ENCODE measurements at regions not wholly inside any gene's neighbourhood (a gene's known extent, or its start where the extent isn't known, plus 50 kb on each side); places are given as distances from the start of the nearest gene placed in this dataset.
"Not testable (repeated sequence)": the region's sequence is repeated elsewhere in the genome, so short reads cannot be mapped to it uniquely, and the experiment has no call there.

DNA sequence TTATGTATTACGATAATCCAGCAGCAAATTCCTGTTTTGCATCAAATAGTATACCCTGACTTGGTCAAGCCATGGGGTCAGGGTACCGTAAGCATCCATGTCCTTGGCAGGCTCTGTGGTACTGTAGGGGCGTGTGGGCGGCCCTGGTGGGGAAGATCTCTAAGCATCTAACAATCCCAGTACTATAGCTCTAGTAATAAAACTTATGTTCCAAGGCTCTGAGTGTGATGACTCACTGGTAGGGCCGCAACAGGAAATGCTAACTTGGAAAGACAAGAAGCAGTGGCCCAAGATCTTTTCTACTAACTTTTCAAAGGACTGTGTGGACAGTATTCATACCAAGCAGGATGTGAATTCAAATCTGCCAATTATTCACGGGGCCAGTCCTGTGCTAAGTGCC is 63.8 kb downstream of the CLEC18A start:
- not testable (repeated sequence) for DNase-seq (ENCODE audit: extremely low read depth in 1 of 2, low read depth in 1 of 2)

DNA sequence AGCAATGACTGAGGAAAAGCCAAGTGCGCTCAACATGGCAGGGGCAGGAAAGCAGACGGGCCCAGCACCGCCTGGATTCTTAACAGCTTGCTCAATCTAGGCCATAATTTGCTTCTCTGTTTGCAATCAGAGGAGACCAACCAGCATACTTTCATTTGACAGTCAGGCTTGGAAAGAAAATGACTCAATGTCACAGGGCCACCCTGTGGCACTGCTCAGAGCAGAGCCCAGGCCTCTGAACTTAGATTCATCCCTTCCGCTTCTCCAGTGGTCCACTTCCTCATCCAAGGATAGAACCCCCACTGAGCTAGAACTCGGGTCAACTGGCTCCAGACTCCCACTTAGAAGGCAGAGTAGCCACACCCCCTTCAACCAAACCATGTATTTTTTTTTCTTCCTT is 65.6 kb downstream of the CLEC18A start:
- DNase-seq (ENCODE audit: extremely low read depth in 1 of 2, low read depth in 1 of 2): not testable (repeated sequence)

DNA sequence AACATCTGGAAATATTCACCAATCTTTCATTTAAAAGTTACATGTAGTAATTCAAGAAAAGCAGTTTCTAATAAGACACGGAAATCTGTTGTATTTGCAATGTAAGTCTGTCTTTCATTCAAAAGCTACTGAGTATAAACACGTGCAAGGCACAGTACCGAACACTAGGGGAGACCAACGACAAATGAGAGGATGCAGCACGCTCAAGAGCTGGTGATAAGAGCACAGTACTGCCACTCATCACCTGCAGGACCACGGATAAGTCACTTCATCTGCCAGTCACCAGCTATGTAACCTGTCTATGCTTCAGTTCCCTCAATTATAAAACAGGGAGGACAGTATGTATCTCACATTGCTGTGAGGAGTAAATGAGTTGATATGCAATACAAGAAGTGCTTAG is 67.1 kb downstream of the CLEC18A start:
- peak in 1 of 2 donors; percentile 13 for DNase-seq (ENCODE audit: extremely low read depth in 1 of 2, low read depth in 1 of 2)

DNA sequence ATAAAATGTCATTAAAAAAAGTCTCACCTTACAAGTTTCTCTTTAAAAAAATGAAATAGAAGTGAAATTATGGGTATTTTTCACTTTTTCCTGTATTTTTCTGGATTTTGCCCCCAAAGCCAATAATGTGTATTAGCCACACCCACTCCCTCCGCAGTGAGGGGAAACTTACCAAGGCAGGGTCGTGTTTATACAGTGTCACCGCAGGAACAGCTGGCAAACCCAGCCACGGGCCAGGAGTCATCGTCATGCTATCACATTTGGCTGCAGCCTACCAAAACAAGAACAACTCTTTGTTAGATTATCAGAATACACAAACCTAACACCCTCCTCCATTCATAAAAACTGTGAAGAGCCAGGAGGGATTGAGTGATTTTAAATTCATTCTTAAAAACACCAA is 72.1 kb downstream of the CLEC18A start:
- not testable (repeated sequence) for DNase-seq (ENCODE audit: extremely low read depth in 1 of 2, low read depth in 1 of 2)

DNA sequence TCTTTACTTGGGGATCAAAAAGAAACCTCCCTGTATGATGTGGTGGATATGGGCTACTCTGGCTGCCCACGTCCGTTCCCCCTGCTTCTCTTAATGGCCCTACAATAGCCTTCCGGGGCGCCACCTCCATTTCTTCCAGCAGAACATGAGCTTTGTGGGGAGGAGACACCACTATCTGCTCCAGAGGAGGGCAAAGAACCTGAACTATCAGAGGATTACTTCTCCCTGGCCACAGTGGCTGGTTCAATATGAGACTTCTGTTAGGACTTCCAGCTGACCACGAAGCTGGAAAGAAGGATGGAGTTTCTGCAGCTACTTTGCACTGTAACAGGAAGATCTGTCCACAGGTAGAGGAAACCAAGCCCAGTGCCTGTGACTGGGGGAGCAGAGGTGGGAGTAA is 72.8 kb downstream of the CLEC18A start:
- not testable (repeated sequence) for DNase-seq (ENCODE audit: extremely low read depth in 1 of 2, low read depth in 1 of 2)

DNA sequence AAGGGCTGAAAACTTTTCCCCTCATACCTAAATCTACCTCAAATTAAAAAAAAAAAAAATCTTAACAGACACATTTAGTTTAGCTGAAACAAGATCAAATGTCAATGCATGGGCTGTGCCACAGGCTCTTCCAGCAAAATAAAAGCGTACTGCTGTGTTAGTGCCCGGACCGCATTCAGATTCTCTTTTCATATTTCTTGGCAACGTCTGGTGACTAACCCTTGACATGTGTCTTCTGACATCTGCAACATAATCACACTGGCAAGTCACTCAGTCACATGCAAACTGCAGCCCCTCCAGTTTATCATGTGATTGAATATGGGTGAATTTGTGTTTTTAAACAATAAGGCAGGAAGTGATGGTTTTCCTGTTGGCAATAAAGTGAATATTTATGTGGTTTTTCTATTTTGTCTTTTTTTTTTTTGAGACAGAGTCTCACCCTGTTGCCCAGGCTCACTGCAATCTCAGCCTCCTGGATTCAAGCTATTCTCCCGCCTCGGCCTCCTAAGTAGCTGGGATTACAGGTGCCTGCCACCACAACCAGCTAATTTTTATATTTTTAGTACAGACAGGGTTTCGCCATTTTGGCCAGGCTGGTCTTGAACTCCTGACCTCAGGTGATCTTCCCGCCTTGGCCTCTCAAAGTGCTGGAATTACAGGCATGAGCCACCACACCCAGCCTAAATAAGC is 75.2 kb downstream of the CLEC18A start:
- DNase-seq (ENCODE audit: extremely low read depth in 1 of 2, low read depth in 1 of 2): peak in 1 of 2 donors; percentile 8

DNA sequence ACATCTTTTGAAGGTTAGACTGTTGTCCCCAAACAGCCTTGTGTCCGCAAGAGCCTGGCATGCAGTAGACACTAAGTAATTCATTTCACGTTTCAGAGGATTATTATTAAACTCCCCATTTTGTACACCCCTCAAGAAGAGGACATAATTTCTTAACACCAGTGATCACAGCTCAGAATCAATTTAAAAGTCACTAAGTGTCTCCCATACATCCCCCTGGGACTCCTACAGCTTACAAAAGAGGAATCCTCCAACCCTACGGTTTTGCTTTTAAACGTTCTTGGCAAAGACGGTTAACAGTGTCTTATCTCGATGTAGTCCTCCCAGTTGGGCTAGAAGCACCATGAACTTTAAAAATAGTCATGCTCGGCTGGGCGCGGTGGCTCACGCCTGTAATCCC is 81.2 kb upstream of the PDPR start:
- DNase-seq (ENCODE audit: extremely low read depth in 1 of 2, low read depth in 1 of 2): not testable (repeated sequence)

DNA sequence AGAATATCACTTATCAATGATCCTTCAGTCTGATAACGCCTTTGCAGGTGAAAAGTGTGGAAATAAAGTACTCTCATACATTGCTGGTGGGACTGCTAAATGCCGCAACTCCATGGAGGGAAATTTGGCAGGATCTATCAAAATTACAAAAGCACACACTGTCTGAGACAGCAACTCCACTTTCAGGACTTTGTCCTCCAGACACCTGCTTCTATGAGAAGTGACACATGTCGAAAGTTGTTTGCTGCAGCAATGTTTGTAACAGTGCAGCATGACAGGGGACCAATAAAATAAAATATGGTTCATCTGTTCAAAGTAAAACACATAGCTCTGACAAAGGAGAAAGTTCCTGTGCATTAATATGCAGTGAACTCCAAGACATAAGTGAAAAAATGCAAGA is 76.2 kb upstream of the PDPR start:
- not testable (repeated sequence) for DNase-seq (ENCODE audit: extremely low read depth in 1 of 2, low read depth in 1 of 2)

DNA sequence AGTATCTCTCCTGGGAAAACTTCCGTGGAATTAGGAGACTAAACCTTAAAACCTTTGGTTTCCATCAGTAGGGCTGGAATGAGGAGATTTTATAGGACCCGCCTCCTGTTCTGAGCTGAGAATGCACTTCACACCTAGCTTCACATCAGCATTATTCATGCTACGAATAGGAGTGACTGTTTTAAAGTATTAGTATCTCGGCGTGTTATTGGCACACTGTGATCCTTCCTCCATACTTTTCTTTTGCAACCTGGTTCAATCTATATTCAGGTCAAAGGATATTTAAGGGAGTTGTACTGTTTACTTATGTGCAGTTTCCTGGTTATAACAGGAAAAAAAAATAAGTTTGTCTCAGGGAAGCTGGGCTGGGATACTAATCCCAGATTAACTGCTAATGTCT is 73.6 kb upstream of the PDPR start:
- not testable (repeated sequence) for DNase-seq (ENCODE audit: extremely low read depth in 1 of 2, low read depth in 1 of 2)

DNA sequence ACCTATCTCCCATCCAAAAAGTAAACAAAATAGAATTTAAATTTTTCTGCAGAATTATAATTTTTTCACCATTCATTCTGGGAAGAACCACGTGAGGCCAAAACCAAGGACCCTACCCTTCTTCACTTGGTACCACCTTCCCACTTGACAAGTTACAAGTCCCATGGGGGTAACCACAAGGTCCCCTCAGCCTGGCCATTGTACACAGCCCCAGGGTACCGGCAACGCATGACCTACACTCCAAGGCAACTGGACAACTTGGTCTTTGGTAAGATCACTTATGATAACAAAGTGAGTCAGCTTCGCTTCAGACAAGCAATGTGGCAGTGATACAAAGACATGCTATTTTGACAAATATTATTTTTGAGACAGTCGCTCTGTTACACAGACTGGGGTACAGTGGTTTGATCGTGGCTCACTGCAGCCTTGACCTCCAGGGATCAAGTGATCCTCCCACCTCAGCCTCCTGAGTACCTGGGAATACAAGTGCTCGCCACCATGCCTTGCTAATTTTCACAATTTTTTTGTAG is 70.5 kb upstream of the PDPR start:
- DNase-seq (ENCODE audit: extremely low read depth in 1 of 2, low read depth in 1 of 2): not testable (repeated sequence)

DNA sequence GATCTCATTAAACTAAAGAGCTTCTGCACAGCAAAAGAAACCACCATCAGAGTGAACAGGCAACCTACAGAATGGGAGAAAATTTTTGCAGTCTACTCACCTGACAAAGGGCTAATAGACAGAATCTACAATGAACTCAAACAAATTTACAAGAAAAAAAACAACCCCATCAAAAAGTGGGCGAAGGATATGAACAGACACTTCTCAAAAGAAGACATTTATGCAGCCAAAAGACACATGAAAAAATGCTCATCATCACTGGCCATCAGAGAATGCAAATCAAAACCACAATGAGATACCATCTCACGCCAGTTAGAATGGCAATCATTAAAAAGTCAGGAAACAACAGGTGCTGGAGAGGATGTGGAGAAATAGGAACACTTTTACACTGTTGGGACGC is 67.6 kb upstream of the PDPR start:
- not testable (repeated sequence) for DNase-seq (ENCODE audit: extremely low read depth in 1 of 2, low read depth in 1 of 2)

DNA sequence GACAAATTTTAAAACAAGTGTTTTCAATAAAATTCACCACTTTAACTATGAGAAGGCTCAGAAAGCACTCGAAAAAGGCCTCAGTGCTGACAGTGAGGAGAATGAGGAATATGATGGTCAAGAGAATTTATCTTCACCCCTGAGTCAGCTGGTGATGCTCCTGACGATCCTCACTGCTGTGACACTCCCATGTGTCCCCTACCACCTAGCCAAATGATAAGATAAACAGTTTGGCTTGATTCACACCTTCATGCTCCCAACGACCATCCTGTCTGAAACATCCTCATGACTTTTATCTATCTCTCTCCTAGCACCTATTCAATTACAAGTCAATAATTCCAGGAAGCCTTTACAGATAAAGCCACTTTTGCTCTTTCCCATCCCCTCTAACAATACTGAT is 66.0 kb upstream of the PDPR start:
- not testable (repeated sequence) for DNase-seq (ENCODE audit: extremely low read depth in 1 of 2, low read depth in 1 of 2)

DNA sequence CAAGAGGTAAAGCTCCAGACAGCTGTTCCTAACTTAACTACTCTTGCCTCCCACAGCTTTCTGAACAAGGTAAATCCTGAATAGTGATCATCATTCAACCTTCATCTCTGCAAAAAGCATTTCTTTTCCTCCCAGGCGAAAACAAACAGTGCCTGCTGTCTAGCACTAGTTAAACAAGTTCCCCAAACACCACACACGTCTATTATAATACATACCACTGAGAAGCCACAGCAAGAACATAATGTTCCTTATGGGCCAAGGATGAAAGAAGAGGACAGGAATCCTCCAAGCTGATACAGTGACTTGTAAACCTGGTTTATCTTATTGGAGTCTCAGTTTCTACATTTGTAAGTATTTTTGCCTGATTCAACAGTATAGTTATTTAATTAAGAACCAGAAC is 56.1 kb upstream of the PDPR start:
- DNase-seq (ENCODE audit: extremely low read depth in 1 of 2, low read depth in 1 of 2): not testable (repeated sequence)

DNA sequence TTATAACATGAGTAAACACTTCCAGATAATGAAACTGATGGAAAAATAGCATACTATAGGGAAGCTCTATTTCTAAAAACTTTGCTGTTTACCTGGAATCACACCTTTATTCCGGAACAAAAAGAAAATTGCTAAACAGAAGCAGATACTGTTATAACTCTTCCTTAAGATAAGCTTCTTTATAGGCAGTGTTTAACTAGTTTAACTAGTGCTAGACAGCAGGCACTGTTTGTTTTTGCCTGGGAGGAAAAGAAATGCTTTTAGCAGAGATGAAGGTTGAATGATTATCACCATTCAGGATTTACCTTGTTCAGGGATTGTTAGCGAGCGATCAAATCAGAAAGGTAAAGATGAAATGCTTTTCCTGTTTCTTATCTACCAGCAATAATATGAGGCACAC is 54.7 kb upstream of the PDPR start:
- DNase-seq (ENCODE audit: extremely low read depth in 1 of 2, low read depth in 1 of 2): not testable (repeated sequence)

DNA sequence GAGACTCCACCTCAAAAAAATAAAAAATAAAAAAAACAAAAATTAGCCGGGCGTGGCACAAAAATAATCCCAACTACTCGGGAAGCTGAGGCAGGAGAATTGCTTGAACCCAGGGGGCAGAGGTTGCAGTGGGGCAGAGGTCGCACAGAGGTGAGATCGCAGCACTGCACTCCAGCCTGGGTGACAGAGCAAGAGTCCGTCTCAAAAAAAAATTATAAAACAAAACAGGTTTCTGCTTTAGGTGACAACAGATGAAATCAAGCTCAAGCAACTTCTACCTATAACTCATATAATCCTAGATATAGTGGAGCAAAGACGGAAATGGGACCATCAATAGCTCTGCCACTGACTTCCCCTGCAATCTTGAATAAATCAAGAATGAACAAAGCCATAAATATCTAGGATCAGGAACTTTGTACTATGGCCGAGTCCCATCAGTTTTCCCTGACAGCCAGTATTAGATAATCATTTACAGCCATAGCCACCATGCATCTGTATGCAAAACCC is 53.6 kb upstream of the PDPR start:
- DNase-seq (ENCODE audit: extremely low read depth in 1 of 2, low read depth in 1 of 2): not testable (repeated sequence)

DNA sequence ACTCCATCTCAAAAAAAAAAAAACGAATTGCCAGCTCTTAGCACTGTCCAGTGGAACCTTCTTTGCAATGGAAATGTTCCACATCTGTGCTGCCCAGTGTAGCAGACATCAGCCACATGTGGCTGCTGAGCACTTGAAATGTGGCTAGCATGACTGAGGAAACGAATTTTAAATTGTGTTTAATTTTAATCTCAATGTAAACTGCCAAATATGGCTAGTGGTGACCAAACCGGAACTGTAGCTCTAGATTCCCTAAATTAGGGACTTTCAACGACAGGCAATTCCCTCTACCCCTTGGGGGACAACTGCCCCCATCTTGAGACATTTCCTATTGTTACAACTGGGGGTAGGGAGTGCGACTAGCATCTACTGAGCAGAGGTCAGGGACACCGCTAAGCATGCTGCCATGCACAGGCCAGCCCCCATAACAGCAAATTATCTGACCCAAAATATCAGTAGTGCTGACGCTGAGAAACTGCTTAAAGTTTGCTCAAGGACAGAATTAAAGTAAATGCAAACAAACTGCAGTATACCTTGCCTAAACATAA is 52.4 kb upstream of the PDPR start:
- DNase-seq (ENCODE audit: extremely low read depth in 1 of 2, low read depth in 1 of 2): not testable (repeated sequence)

DNA sequence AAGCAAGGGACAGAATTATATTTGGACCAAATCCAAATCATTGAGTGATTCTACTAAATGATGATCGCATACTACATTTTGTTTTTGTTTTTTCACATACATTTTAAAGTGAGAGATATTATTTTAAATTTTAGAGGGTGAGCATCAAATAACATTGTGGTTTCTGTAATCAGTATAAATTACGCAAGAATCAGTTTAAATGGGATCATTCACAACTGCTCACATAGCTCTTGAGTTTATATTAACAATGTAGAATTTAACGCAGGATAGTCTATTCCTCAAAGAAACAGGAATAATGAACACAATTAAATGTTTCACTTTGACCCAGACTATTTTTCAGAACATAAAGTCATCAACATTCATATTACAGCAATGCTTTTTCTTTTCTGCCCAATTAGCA is 51.2 kb upstream of the PDPR start:
- not testable (repeated sequence) for DNase-seq (ENCODE audit: extremely low read depth in 1 of 2, low read depth in 1 of 2)
